PC-3 (cell line): ENCODE measurements at regions not wholly inside any gene's neighbourhood (a gene's known extent, or its start where the extent isn't known, plus 50 kb on each side); places are given as distances from the start of the nearest gene placed in this dataset.

ENCODE experiments used
- CTCF ChIP-seq: fragments of 300-600 bp; sonication (generic); conservative IDR thresholded peaks from 2 replicates; pipeline ENCODE4 v1.5.1; 2017; ENCODE audit warnings: antibody characterized with exemption, low read depth, mild to moderate bottlenecking, low read length
- EZH2 ChIP-seq: fragments of 300-600 bp; sonication (generic); IDR thresholded peaks from one replicate; pipeline ENCODE4 v1.6.1; 2017; ENCODE audit warnings: antibody characterized with exemption, mild to moderate bottlenecking, low read length; ENCODE audit not compliant: unreplicated experiment
- EZH2phosphoT487 ChIP-seq: fragments of 300-600 bp; sonication (generic); IDR thresholded peaks from 2 replicates; pipeline ENCODE4 v1.6.1; 2018; ENCODE audit warnings: mild to moderate bottlenecking, antibody characterized with exemption, low read length, borderline replicate concordance

DNA sequence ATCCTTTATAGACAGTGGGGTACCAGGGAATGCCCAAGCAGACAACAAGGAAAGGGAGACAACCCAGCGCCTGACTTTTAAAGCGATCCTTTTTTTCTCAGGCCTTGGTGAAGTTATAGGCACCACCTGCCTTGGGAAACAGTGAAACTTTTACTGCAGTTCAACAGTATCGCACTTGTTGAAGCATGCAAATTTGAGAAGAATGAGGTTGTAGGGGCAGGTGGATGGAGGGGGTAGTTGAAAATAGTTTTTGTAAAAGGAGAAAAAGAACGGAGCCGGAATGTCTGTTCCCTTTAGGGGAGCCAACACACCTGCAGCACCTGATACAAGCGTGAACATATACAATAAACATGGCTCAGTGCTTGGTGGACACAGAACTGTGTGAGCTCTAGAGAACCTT, 190.2 kb upstream of the NR3C1 start:
- TF ChIP-seq CTCF (no peak), EZH2 (no peak), EZH2phosphoT487 (no peak)
